SU-DHL-6 (cell line): ENCODE measurements at regions not wholly inside any gene's neighbourhood (a gene's known extent, or its start where the extent isn't known, plus 50 kb on each side); places are given as distances from the start of the nearest gene placed in this dataset.

Experiments
- EZH2phosphoT487 ChIP-seq: fragments of 200-600 bp; sonication (generic), shearing (Covaris generic); conservative IDR thresholded peaks from 2 replicates; pipeline ENCODE4 v1.6.1; 2018; ENCODE audit warnings: mild to moderate bottlenecking, antibody characterized with exemption, low read length, moderate library complexity, mixed read lengths
- TF ChIP-seq, protein P1 (sequence below): fragments of 200-600 bp; sonication (generic); IDR thresholded peaks from one replicate; pipeline ENCODE4 v1.5.1; 2017; ENCODE audit warnings: antibody characterized with exemption, mild to moderate bottlenecking, low read length, moderate library complexity; ENCODE audit not compliant: insufficient read depth, poor library complexity, severe bottlenecking

DNA sequence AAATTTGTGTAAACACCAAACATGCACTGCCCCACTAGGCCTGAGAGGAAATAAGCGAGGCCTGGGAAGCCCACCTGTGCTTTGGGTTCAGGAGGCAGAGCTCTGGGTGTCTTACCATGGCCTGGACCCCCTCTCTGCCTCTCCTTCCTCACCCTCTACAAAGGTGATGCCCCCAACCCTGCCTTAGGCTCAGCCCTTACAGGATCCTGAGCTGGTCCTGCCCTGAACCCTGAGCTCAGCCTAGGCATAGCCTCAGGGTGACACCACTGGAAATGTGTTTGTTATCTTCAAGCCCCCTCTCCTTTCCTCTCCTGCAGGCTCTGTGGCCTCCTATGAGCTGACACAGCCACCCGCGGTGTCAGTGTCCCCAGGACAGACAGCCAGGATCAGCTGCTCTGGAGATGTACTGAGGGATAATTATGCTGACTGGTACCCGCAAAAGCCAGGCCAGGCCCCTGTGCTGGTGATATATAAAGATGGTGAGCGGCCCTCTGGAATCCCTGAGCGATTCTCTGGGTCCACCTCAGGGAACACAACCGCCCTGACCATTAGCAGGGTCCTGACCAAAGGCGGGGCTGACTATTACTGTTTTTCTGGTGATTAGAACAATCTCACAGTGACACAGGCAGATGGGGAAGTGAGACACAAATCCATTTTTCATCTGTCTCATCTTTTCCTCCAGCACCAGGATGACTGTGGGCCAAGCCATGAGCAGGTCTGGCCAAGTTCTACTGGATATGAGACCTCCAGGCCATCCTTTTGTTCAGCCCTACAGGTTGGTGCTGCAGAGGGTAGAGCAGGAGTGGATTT lies 117.8 kb downstream of the GGTLC2 start:
- TF ChIP-seq, protein P1, sequence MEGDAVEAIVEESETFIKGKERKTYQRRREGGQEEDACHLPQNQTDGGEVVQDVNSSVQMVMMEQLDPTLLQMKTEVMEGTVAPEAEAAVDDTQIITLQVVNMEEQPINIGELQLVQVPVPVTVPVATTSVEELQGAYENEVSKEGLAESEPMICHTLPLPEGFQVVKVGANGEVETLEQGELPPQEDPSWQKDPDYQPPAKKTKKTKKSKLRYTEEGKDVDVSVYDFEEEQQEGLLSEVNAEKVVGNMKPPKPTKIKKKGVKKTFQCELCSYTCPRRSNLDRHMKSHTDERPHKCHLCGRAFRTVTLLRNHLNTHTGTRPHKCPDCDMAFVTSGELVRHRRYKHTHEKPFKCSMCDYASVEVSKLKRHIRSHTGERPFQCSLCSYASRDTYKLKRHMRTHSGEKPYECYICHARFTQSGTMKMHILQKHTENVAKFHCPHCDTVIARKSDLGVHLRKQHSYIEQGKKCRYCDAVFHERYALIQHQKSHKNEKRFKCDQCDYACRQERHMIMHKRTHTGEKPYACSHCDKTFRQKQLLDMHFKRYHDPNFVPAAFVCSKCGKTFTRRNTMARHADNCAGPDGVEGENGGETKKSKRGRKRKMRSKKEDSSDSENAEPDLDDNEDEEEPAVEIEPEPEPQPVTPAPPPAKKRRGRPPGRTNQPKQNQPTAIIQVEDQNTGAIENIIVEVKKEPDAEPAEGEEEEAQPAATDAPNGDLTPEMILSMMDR: no peak
- TF ChIP-seq EZH2phosphoT487: no peak
